ACC112 (cell line): ENCODE measurements at regions not wholly inside any gene's neighbourhood (a gene's known extent, or its start where the extent isn't known, plus 50 kb on each side); places are given as distances from the start of the nearest gene placed in this dataset.

ENCODE experiments used
- H2AFZ ChIP-seq: fragments of 200-600 bp; sonication (generic); one replicate; pipeline ENCODE4 v1.6.0; 2017; ENCODE audit warnings: antibody characterized with exemption, low read length; ENCODE audit not compliant: unreplicated experiment
- H3K27ac ChIP-seq: fragments of 200-600 bp; sonication (generic); 2 replicates; pipeline ENCODE4 v1.5.1; 2014; ENCODE audit warnings: low read depth, mild to moderate bottlenecking, antibody characterized with exemption, low read length, moderate library complexity
- H3K27me3 ChIP-seq: fragments of 200-600 bp; sonication (generic); 2 replicates; pipeline ENCODE4 v1.6.1; 2014; ENCODE audit warnings: mild to moderate bottlenecking, antibody characterized with exemption, low read length, moderate library complexity, mixed read lengths; ENCODE audit not compliant: insufficient read depth
- H3K36me3 ChIP-seq: fragments of 200-600 bp; sonication (generic); 2 replicates; pipeline ENCODE4 v1.6.1; 2016; ENCODE audit warnings: mild to moderate bottlenecking, antibody characterized with exemption, low read length, moderate library complexity, mixed read lengths; ENCODE audit not compliant: insufficient read depth
- H3K4me1 ChIP-seq: fragments of 200-600 bp; sonication (generic); one replicate; pipeline ENCODE4 v1.6.1; 2016; ENCODE audit warnings: low read length, mixed read lengths; ENCODE audit not compliant: insufficient read depth, unreplicated experiment, control insufficient read depth
- H3K4me3 ChIP-seq: fragments of 200-600 bp; sonication (generic); 2 replicates; pipeline ENCODE4 v1.5.1; 2014; ENCODE audit warnings: mild to moderate bottlenecking, low read depth, low read length
- H3K79me2 ChIP-seq: fragments of 200-600 bp; sonication (generic); one replicate; pipeline ENCODE4 v1.6.0; 2016; ENCODE audit warnings: low read length; ENCODE audit not compliant: control insufficient read depth, unreplicated experiment, insufficient read depth

- no peak overlapping the region for H3K27ac ChIP-seq
- H3K4me3 ChIP-seq, result no peak overlapping the region
- no peaks in the 10 kb centered on the region for H3K4me1 ChIP-seq
Observed at GRCh38 chr3:102599819-102600576, 165.2 kb downstream of the ZPLD1 start.

DNA sequence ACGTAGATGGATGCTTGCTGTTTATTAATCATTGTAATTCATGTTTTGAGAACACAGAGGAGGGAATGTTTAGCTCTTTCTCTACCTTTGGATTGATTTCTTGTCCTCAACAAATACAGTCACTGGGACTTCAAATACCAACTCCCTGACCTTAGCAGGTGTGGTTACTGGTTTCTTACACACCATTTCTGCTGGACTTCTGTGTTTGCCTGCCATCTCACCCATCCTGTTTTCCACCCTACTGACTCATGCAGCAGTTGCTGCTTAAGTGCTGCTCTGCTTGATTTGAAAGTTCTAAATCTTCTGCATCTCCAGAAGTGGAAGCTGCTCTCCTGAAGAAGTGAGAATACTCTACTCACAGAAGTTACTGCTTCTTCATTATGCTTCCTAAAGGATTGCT is 170.3 kb downstream of the ZPLD1 start:
- no peaks in the 10 kb centered on the region for H3K36me3 ChIP-seq
- H3K4me1 ChIP-seq, result no peaks in the 10 kb centered on the region
- H3K27me3 ChIP-seq, result no peaks in the 10 kb centered on the region
- H3K4me3 ChIP-seq, result no peak overlapping the region
- H2AFZ ChIP-seq, result no peak overlapping the region
- H3K27ac ChIP-seq, result no peak overlapping the region
- H3K79me2 ChIP-seq, result no peaks in the 10 kb centered on the region

More at GRCh38 chr3:102599819-102600576, 165.2 kb downstream of the ZPLD1 start:
- Histone ChIP-seq H3K27me3 (no peaks in the 10 kb centered on the region), H2AFZ (no peak overlapping the region), H3K36me3 (no peaks in the 10 kb centered on the region), H3K79me2 (no peaks in the 10 kb centered on the region)

DNA sequence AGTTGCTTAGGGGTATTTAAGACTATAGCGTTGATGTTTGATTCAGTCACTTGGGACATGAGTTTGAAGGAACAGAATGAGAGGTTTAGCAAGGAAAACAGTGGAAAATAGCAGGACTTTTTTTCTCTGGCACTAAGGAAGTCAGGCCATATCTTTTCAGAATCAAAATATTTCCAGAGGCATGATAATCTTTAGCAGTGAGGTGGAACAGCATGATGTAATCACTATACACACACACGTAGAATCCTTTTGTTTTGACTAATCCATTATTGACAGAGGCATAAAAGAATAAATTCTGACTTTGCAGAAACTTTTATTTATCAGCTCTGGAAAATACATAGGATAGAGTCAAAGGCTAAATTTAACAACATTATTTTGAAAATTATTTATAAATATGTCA is 174.1 kb downstream of the ZPLD1 start:
- Histone ChIP-seq H3K27ac (no peak overlapping the region), H3K79me2 (no peaks in the 10 kb centered on the region), H3K4me1 (no peaks in the 10 kb centered on the region), H3K27me3 (no peaks in the 10 kb centered on the region), H3K36me3 (no peaks in the 10 kb centered on the region), H2AFZ (no peak overlapping the region), H3K4me3 (no peak overlapping the region)

DNA sequence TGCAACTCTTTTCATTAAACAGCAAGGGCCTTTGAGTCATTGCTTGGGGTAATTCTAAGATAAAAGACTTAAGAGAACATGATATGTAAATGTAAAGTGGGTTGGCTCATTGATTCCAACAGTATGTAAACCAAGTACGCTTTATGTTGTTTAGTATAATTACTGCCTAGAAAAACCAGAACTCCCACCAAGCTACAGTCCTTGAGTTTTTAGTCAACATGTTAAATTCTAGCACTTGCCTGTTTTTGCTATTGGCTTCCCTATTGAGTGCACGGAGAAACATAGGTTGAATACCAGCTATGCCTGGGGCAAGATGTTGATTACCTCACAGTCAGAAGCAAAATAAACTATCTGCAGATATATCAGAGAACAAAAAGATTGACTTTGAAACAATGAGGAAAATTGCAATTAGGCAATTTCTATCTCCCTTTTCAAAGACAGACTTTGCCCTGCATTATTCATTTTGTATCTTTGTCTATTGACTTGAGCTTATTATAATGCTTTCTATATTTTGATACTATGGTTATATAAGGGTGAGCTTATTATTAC is 179.3 kb downstream of the ZPLD1 start:
- Histone ChIP-seq H3K79me2 (no peaks in the 10 kb centered on the region), H3K4me1 (no peaks in the 10 kb centered on the region), H2AFZ (no peak overlapping the region), H3K4me3 (no peak overlapping the region), H3K36me3 (no peaks in the 10 kb centered on the region), H3K27ac (no peak overlapping the region), H3K27me3 (no peaks in the 10 kb centered on the region)

DNA sequence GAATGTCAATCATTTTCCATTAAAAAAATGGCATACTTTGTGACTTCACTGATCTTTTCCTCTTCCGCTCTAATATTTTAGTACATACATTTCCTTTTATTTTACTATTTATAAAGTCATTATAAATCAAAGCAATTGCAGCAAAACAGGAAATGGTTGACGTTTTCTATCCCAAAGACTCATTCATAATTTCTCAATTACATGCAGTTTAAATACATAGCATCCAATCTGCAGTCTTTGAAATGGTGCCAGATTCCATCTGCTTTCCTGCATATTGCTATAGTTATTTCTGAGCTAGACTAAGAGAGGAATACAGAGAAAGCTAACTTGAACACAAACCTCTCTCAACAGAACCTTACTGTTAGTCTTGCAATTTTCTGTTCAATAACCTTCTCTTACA is 179.8 kb downstream of the ZPLD1 start:
- Histone ChIP-seq H2AFZ (no peak overlapping the region), H3K4me3 (no peak overlapping the region)

GRCh38 chr3:102617381-102617780 is 182.6 kb downstream of the ZPLD1 start:
- no peak overlapping the region for H3K27ac ChIP-seq
- H3K4me1 ChIP-seq, result no peaks in the 10 kb centered on the region
- H2AFZ ChIP-seq, result no peak overlapping the region
- no peaks in the 10 kb centered on the region for H3K27me3 ChIP-seq
- H3K36me3 ChIP-seq, result no peaks in the 10 kb centered on the region
- H3K4me3 ChIP-seq, result no peak overlapping the region
- H3K79me2 ChIP-seq, result no peaks in the 10 kb centered on the region

More for the DNA sequence above, 179.8 kb downstream of the ZPLD1 start:
- Histone ChIP-seq H3K79me2 (no peaks in the 10 kb centered on the region), H3K27me3 (no peaks in the 10 kb centered on the region), H3K27ac (no peak overlapping the region), H3K36me3 (no peaks in the 10 kb centered on the region), H3K4me1 (no peaks in the 10 kb centered on the region)

DNA sequence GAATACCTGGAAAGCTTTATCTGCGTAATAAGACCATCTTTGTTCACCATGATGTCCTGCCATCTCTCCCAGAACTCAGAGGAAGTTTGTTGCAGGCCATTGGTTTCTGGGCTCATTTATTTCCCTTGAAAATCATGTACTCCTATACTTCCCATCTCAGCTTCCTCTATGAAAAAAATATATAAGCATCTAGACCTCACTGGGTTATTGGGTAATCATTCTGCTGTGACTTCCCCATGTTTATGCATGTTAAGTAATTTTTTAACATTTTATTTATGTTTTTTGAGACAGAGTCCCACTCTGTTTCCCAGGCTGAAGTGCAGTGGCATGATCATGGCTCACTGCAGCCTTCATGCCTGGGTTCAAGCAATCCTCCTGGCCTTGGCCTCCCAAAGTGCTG is 184.5 kb downstream of the ZPLD1 start:
- Histone ChIP-seq H3K4me3 (no peak overlapping the region), H3K79me2 (no peaks in the 10 kb centered on the region), H3K27ac (no peak overlapping the region), H3K4me1 (no peaks in the 10 kb centered on the region), H2AFZ (no peak overlapping the region), H3K36me3 (no peaks in the 10 kb centered on the region), H3K27me3 (no peaks in the 10 kb centered on the region)

- Histone ChIP-seq H3K36me3 (no peaks in the 10 kb centered on the region), H3K79me2 (no peaks in the 10 kb centered on the region)
Observed at GRCh38 chr3:102629943-102630342, 195.1 kb downstream of the ZPLD1 start.

DNA sequence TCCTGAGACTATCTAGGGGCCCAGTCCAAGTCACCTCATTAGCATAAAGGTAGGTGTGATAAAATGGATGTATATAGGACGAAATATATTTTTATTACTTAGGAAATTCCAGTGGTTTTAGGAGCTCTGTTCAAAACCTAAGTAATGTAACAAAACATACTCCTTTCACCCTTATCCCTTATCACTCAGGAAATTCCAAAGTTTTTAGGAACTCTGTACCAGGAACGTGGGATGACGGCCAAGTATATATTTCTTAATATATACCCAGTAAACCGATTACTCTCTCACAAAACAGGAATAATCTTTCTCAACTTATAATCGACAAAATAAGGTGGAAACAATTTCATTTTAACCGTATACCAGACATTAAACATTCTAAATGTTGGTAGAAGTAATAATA is 195.7 kb downstream of the ZPLD1 start:
- H3K79me2 ChIP-seq, result no peaks in the 10 kb centered on the region
- H3K27ac ChIP-seq, result no peak overlapping the region
- no peaks in the 10 kb centered on the region for H3K27me3 ChIP-seq
- H3K4me1 ChIP-seq, result no peaks in the 10 kb centered on the region
- no peak overlapping the region for H3K4me3 ChIP-seq
- H3K36me3 ChIP-seq, result no peaks in the 10 kb centered on the region
- H2AFZ ChIP-seq, result no peak overlapping the region

More at GRCh38 chr3:102629943-102630342, 195.1 kb downstream of the ZPLD1 start:
- no peaks in the 10 kb centered on the region for H3K27me3 ChIP-seq
- no peak overlapping the region for H3K4me3 ChIP-seq
- H2AFZ ChIP-seq, result no peak overlapping the region
- no peaks in the 10 kb centered on the region for H3K4me1 ChIP-seq
- H3K27ac ChIP-seq, result no peak overlapping the region

- H3K36me3 ChIP-seq, result no peaks in the 10 kb centered on the region
- no peak overlapping the region for H2AFZ ChIP-seq
- no peaks in the 10 kb centered on the region for H3K27me3 ChIP-seq
- H3K27ac ChIP-seq, result no peak overlapping the region
- H3K4me3 ChIP-seq, result no peak overlapping the region
- H3K4me1 ChIP-seq, result no peaks in the 10 kb centered on the region
- no peaks in the 10 kb centered on the region for H3K79me2 ChIP-seq
Observed at GRCh38 chr3:102643546-102643945, 208.7 kb downstream of the ZPLD1 start.

- H3K27ac ChIP-seq, result no peak overlapping the region
- no peak overlapping the region for H3K4me3 ChIP-seq
- no peaks in the 10 kb centered on the region for H3K36me3 ChIP-seq
- H2AFZ ChIP-seq, result no peak overlapping the region
- no peaks in the 10 kb centered on the region for H3K27me3 ChIP-seq
- H3K4me1 ChIP-seq, result no peaks in the 10 kb centered on the region
- no peaks in the 10 kb centered on the region for H3K79me2 ChIP-seq
Observed at GRCh38 chr3:102646557-102646956, 211.7 kb downstream of the ZPLD1 start.
